ENCODE measurements at regions not wholly inside any gene's neighbourhood (a gene's known extent, or its start where the extent isn't known, plus 50 kb on each side); places are given as distances from the start of the nearest gene placed in this dataset.

- no peak for TF ChIP-seq CTCF (IDR thresholded peaks at IDR 0.05; ENCODE audit: borderline replicate concordance, insufficient read depth, low read depth, low read length)
- no peak overlapping the region for H3K4me3 ChIP-seq (ENCODE audit: low read depth, low read length)
These were observed 154.3 kb downstream of the RMST start for GRCh38 chr12:97616946-97617345.

GRCh38 chr12:97628962-97629361, 166.4 kb downstream of the RMST start:
- TF ChIP-seq CTCF (IDR thresholded peaks at IDR 0.05; ENCODE audit: borderline replicate concordance, insufficient read depth, low read depth, low read length): no peak
- no peak overlapping the region for H3K4me3 ChIP-seq (ENCODE audit: low read depth, low read length)

GRCh38 chr12:97629382-97629781, 166.8 kb downstream of the RMST start:
- TF ChIP-seq CTCF (IDR thresholded peaks at IDR 0.05; ENCODE audit: borderline replicate concordance, insufficient read depth, low read depth, low read length): no peak

GRCh38 chr12:97630356-97630755, 167.8 kb downstream of the RMST start:
- TF ChIP-seq CTCF (IDR thresholded peaks at IDR 0.05; ENCODE audit: borderline replicate concordance, insufficient read depth, low read depth, low read length): no peak
- no peak overlapping the region for H3K4me3 ChIP-seq (ENCODE audit: low read depth, low read length)

More at GRCh38 chr12:97629382-97629781, 166.8 kb downstream of the RMST start:
- no peak overlapping the region for H3K4me3 ChIP-seq (ENCODE audit: low read depth, low read length)

- no peak overlapping the region for H3K4me3 ChIP-seq (ENCODE audit: low read depth, low read length)
- TF ChIP-seq CTCF (IDR thresholded peaks at IDR 0.05; ENCODE audit: borderline replicate concordance, insufficient read depth, low read depth, low read length): no peak
These were observed 168.3 kb downstream of the RMST start for GRCh38 chr12:97630875-97631274.

- no peak for TF ChIP-seq CTCF (IDR thresholded peaks at IDR 0.05; ENCODE audit: borderline replicate concordance, insufficient read depth, low read depth, low read length)
- no peak overlapping the region for H3K4me3 ChIP-seq (ENCODE audit: low read depth, low read length)
These were observed 175.2 kb downstream of the RMST start for GRCh38 chr12:97637770-97638169.

GRCh38 chr12:97638739-97639138, 176.1 kb downstream of the RMST start:
- H3K4me3 ChIP-seq (ENCODE audit: low read depth, low read length): no peak overlapping the region
- TF ChIP-seq CTCF (IDR thresholded peaks at IDR 0.05; ENCODE audit: borderline replicate concordance, insufficient read depth, low read depth, low read length): no peak

Measured in GM12875 (cell line).